Prostate gland (tissue), 2 donors: ENCODE measurements at regions not wholly inside any gene's neighbourhood (a gene's known extent, or its start where the extent isn't known, plus 50 kb on each side); places are given as distances from the start of the nearest gene placed in this dataset.

Experiments used
- DNase-seq: peaks from one replicate; pipeline ENCODE4 v3.0.0-alpha.2; 2019; ENCODE audit warnings: low spot score
- H3K27ac ChIP-seq, 2 donors: fragments of 200-600 bp; sonication (generic); 2 replicates each; pipeline ENCODE4 v1.5.1; 2017 to 2019
- H3K27me3 ChIP-seq: fragments of 200-600 bp; sonication (generic); replicated peaks from 2 replicates; pipeline ENCODE4 v1.5.1; 2019; ENCODE audit not compliant: insufficient read depth
- H3K36me3 ChIP-seq, 2 donors: fragments of 200-600 bp; sonication (generic); 1 replicate in 1 of 2; 2 replicates in 1 of 2; pipeline versions ENCODE4 v1.5.1 to v1.8.1; 2017 to 2019
- H3K4me1 ChIP-seq: fragments of 200-600 bp; sonication (generic); replicated peaks from 2 replicates; pipeline ENCODE4 v1.5.1; 2019
- H3K4me3 ChIP-seq, 2 donors: fragments of 200-600 bp; sonication (generic); 2 replicates each; pipeline ENCODE4 v1.5.1; 2017 to 2019
- H3K9me3 ChIP-seq: fragments of 200-600 bp; sonication (generic); 2 replicates; pipeline ENCODE4 v1.5.1; 2017
- CTCF ChIP-seq, 4 experiments: fragments of 200-600 bp in 2 of 4; fragments of 450-650 bp in 2 of 4; sonication (generic) in 2 of 4; IDR thresholded peaks; 1 replicate in 3 of 4; 2 replicates in 1 of 4; pipeline ENCODE4 v1.5.1; 2016 to 2019; ENCODE audit warnings: antibody characterized with exemption in 4 of 4, mild to moderate bottlenecking in 2 of 4, moderate library complexity in 2 of 4
- POLR2A ChIP-seq: fragments of 450-650 bp; IDR thresholded peaks from one replicate; pipeline ENCODE4 v1.6.1; 2016; ENCODE audit warnings: antibody characterized with exemption, mild to moderate bottlenecking
- POLR2AphosphoS5 ChIP-seq: sonication (generic); formaldehyde crosslinking; IDR thresholded peaks from one replicate; pipeline ENCODE4 v1.6.1; 2017; ENCODE audit warnings: antibody characterized with exemption
- WGBS: methylation state at CpG from one replicate; pipeline ENCODE4 v1.1.5; 2018; 5-methylcytosine and 5-hydroxymethylcytosine counted together
- intact Hi-C: fragments of 100-400 bp; cut with DNase I; formaldehyde crosslinking; loops from one replicate; pipeline ENCODE4 v1.14.2; 2022

DNA sequence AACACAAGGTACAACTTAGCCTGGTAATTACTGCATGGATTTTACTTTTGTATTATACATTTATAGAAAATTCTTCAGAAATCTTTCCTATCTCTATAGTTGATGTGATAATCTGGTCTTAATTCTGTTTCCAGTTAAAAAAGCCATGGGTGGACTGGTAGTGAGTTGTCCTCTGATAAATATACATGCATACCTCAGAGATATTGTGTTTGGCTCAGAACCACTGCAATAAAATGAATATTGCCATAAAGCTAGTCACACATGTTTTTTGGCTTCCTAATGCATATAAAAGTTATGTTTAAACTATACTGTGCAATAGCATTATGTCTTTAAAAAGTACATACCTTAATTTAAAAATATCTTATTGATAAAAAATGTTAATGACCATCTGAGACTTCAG, 708.6 kb upstream of the MARCKS start:
- H3K9me3 ChIP-seq, result no peaks in the 10 kb centered on the region
- H3K4me1 ChIP-seq, result no peaks in the 10 kb centered on the region
- H3K4me3 ChIP-seq, result no peak overlapping the region
- no peaks in the 10 kb centered on the region for H3K36me3 ChIP-seq
- no peak for DNase-seq
- no peaks in the 10 kb centered on the region for H3K27me3 ChIP-seq
- TF ChIP-seq POLR2AphosphoS5 (no peak), CTCF (IDR thresholded peaks at IDR 0.05) (no peak), POLR2A (no peak)
- no peak overlapping the region for H3K27ac ChIP-seq
- intact Hi-C loops, result no loop called here

GRCh38 chr6:113149511-113149910, 707.6 kb upstream of the MARCKS start:
- no peaks in the 10 kb centered on the region for H3K9me3 ChIP-seq
- intact Hi-C loops, result no loop called here
- no peaks in the 10 kb centered on the region for H3K36me3 ChIP-seq
- DNase-seq, result no peak
- H3K4me3 ChIP-seq, result no peak overlapping the region
- TF ChIP-seq CTCF (IDR thresholded peaks at IDR 0.05) (no peak), POLR2A (no peak), POLR2AphosphoS5 (no peak)
- H3K27ac ChIP-seq, result no peak overlapping the region
- no peaks in the 10 kb centered on the region for H3K27me3 ChIP-seq
- WGBS, result 89% methylated on average over 1 of the region's 1 CpG
- no peaks in the 10 kb centered on the region for H3K4me1 ChIP-seq

DNA sequence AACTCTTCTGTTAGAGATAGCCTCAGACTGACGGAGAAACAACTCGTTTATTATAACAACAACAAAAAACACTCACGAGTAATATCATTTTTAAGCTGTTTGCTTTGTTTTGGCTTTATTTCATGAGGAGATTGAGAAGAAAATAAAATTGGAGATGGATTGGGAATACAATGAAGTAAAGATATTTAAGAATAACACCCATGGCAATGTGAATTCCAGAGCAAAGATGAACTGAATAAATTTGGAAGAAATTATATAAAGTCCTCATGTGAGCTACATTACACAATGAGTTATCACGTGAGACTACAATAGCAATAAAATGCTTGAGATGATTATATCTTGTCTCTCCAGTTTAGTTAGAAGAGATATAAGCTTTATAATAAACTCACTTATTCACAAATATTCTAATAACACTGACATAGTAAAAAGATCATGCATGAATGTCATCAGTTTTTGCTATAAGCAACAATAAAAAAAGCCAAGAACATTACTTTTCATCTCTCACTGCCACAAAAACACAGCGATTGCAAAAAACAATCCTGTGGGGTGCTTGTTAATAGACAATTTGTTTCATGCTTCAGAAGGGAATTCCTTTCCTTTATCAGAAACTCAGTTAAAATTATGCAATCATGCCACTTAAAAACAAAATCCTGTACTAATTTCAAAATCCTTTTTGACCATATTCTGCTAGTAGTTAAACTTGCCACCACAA, 696.7 kb upstream of the MARCKS start:
- TF ChIP-seq POLR2A (no peak), POLR2AphosphoS5 (no peak), CTCF (IDR thresholded peaks at IDR 0.05) (no peak)

DNA sequence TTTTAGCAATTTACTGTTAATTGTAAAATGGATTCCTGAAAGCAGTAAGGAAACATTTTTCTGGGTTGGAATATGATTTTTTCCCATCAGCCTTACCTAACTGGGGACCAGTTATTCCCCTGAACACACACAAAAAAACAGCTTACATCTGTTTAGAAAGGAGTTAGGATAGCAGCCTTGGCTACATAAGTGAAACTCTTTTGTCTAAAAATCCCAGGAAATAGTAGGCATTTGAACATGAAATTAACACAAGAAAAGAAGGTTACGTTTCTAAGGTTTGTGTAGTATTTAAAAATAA, 696.2 kb upstream of the MARCKS start:
- no peak overlapping the region for H3K4me3 ChIP-seq
- intact Hi-C loops, result no loop called here
- H3K4me1 ChIP-seq, result no peaks in the 10 kb centered on the region
- TF ChIP-seq POLR2AphosphoS5, result no peak
- TF ChIP-seq POLR2A, result no peak
- TF ChIP-seq CTCF (IDR thresholded peaks at IDR 0.05), result no peak
- H3K9me3 ChIP-seq, result no peaks in the 10 kb centered on the region
- WGBS, result 76% methylated on average over 1 of the region's 1 CpG
- no peaks in the 10 kb centered on the region for H3K36me3 ChIP-seq
- H3K27ac ChIP-seq, result no peak overlapping the region
- DNase-seq, result no peak
- no peaks in the 10 kb centered on the region for H3K27me3 ChIP-seq

More for the DNA sequence above, 696.7 kb upstream of the MARCKS start:
- Histone ChIP-seq H3K27me3 (no peaks in the 10 kb centered on the region), H3K4me3 (no peak overlapping the region), H3K9me3 (no peaks in the 10 kb centered on the region), H3K4me1 (no peaks in the 10 kb centered on the region), H3K36me3 (no peaks in the 10 kb centered on the region), H3K27ac (no peak overlapping the region)
- intact Hi-C loops, result no loop called here
- DNase-seq, result no peak
- WGBS, result 59% methylated on average over 5 of the region's 5 CpGs

- Histone ChIP-seq H3K27ac (no peak overlapping the region), H3K4me3 (no peak overlapping the region), H3K36me3 (no peaks in the 10 kb centered on the region), H3K4me1 (no peaks in the 10 kb centered on the region), H3K9me3 (no peaks in the 10 kb centered on the region), H3K27me3 (no peaks in the 10 kb centered on the region)
- intact Hi-C loops, result no loop called here
- no peak for DNase-seq
- TF ChIP-seq POLR2A (no peak), POLR2AphosphoS5 (no peak), CTCF (IDR thresholded peaks at IDR 0.05) (no peak)
- WGBS, result 94% methylated on average over 1 of the region's 1 CpG
These were observed 694.4 kb upstream of the MARCKS start for GRCh38 chr6:113162739-113163138.
